GM12878 (cell line): ENCODE measurements at regions not wholly inside any gene's neighbourhood (a gene's known extent, or its start where the extent isn't known, plus 50 kb on each side); places are given as distances from the start of the nearest gene placed in this dataset.

Experiments used
- ATAC-seq: fragments of 200-7000 bp; cut with Tn5 transposase; 3 replicates; pipeline ENCODE4 v1.9.1; 2020; ENCODE audit warnings: mild to moderate bottlenecking, moderate library complexity
- BruUV-seq: library from RNA; stranded (reverse); fragments of 400-500 nt; replicated peaks from 2 replicates; lab custom pipeline; 2021; lab: Mats Ljungman, UMichigan
- CTCF ChIA-PET: fragments of 300-600 bp; sonication (Branson Sonifier 250); formaldehyde crosslinking; extraction: SDS; loops from one replicate; lab custom pipeline; 2021; ENCODE audit warnings: inconsistent platforms; lab: Yijun Ruan, JAX
- POLR2A ChIA-PET: fragments of 350-600 bp; formaldehyde crosslinking; extraction: SDS; loops from one replicate; lab custom pipeline; 2021; ENCODE audit warnings: inconsistent platforms; lab: Charles Lee
- RAD21 ChIA-PET: fragments of 300-600 bp; sonication (Branson Sonifier 250); formaldehyde crosslinking; loops from one replicate; lab custom pipeline; 2023; ENCODE audit warnings: antibody characterized with exemption; ENCODE audit not compliant: unreplicated experiment; lab: Charles Lee
- SMC1A ChIA-PET: fragments of 300-600 bp; sonication (Branson Sonifier 250); formaldehyde crosslinking; loops from one replicate; lab custom pipeline; 2023; ENCODE audit not compliant: unreplicated experiment, uncharacterized antibody; lab: Charles Lee
- DNase-seq: peaks from one replicate; pipeline ENCODE4 v3.0.0-alpha.2; 2011; ENCODE audit warnings: low read depth, low spot score
- FAIRE-seq: peaks from 3 replicates; lab custom pipeline; 2011; peaks lifted over from hg19 to GRCh38; lab: Jason Lieb, UNC
- H2AFZ ChIP-seq: 2 replicates; pipeline ENCODE4 v1.6.0; 2011; ENCODE audit warnings: low read depth, low read length, control low read depth; ENCODE audit not compliant: control insufficient read depth
- H3K27ac ChIP-seq: 2 replicates; pipeline ENCODE4 v1.5.1; 2011; ENCODE audit warnings: control low read depth; ENCODE audit not compliant: control insufficient read depth, insufficient read depth
- H3K27me3 ChIP-seq, 2 experiments: replicated peaks in 1 of 2; 2 replicates each; pipeline versions ENCODE4 v1.6.0 to v1.6.1; 2011; ENCODE audit warnings: low read length in 1 of 2; ENCODE audit not compliant: control insufficient read depth in 2 of 2, insufficient read depth in 2 of 2
- H3K36me3 ChIP-seq, 2 experiments: 2 replicates each; pipeline ENCODE4 v1.5.1; 2011; ENCODE audit warnings: low read length in 1 of 2; ENCODE audit not compliant: control insufficient read depth in 2 of 2, insufficient read depth in 2 of 2
- H3K4me1 ChIP-seq: 2 replicates; pipeline ENCODE4 v1.6.1; 2011; ENCODE audit warnings: mild to moderate bottlenecking, low read length, moderate library complexity, mixed read lengths; ENCODE audit not compliant: control insufficient read depth, insufficient read depth
- H3K4me2 ChIP-seq: 2 replicates; pipeline ENCODE4 v1.6.0; 2011; ENCODE audit warnings: control low read depth; ENCODE audit not compliant: control insufficient read depth, insufficient read depth
- H3K4me3 ChIP-seq: fragments of 200-600 bp; sonication (generic); 2 replicates; pipeline ENCODE4 v1.5.1; 2016
- H3K79me2 ChIP-seq: 2 replicates; pipeline ENCODE4 v1.6.0; 2011; ENCODE audit warnings: low read length; ENCODE audit not compliant: control insufficient read depth, insufficient read depth
- H3K9ac ChIP-seq: 2 replicates; pipeline ENCODE4 v1.8.0; 2011; ENCODE audit warnings: low read length, control low read depth, mixed read lengths; ENCODE audit not compliant: control insufficient read depth, insufficient read depth
- H3K9me3 ChIP-seq: replicated peaks from 3 replicates; pipeline ENCODE4 v1.5.1; 2011; ENCODE audit warnings: mild to moderate bottlenecking, low read length; ENCODE audit not compliant: control insufficient read depth, insufficient read depth
- H4K20me1 ChIP-seq: 2 replicates; pipeline ENCODE4 v1.6.0; 2011; ENCODE audit not compliant: control insufficient read depth, insufficient read depth
- BCL11A ChIP-seq: IDR thresholded peaks from 2 replicates; pipeline ENCODE4 v1.6.1; 2011; ENCODE audit warnings: low read depth, low read length
- EP300 ChIP-seq, 2 experiments: fragments of 150-350 bp in 1 of 2; IDR thresholded peaks; 2 replicates each; pipeline ENCODE4 v1.6.1; 2011 to 2012; ENCODE audit warnings: low read depth in 2 of 2, low read length in 2 of 2, borderline replicate concordance in 1 of 2, improper control_type of control experiment in 1 of 2, inconsistent platforms in 1 of 2; ENCODE audit not compliant: control insufficient read depth in 1 of 2
- FOS ChIP-seq: IDR thresholded peaks from 3 replicates; pipeline ENCODE4 v1.6.1; 2011; ENCODE audit warnings: borderline replicate concordance; ENCODE audit not compliant: insufficient read length; ENCODE audit errors: extremely low read depth
- MTA2 ChIP-seq: fragments of 450-650 bp; IDR thresholded peaks from 2 replicates; pipeline ENCODE4 v1.6.1; 2016; ENCODE audit warnings: low read depth, mild to moderate bottlenecking, moderate library complexity
- NFYB ChIP-seq: IDR thresholded peaks from 2 replicates; pipeline ENCODE4 v1.6.1; 2011; ENCODE audit warnings: low read depth, mild to moderate bottlenecking, low read length, improper control_type of control experiment, moderate library complexity; ENCODE audit not compliant: insufficient read depth
- NR2F1 ChIP-seq: fragments of 450-650 bp; conservative IDR thresholded peaks from 2 replicates; pipeline ENCODE4 v1.6.1; 2017; ENCODE audit warnings: mild to moderate bottlenecking
- PAX5 ChIP-seq: IDR thresholded peaks from 2 replicates; pipeline ENCODE4 v1.6.1; 2011; ENCODE audit warnings: low read depth, low read length, borderline replicate concordance
- POLR2A ChIP-seq: IDR thresholded peaks from 2 replicates; pipeline ENCODE4 v1.6.1; 2011; ENCODE audit warnings: low read depth, mild to moderate bottlenecking, low read length
- POU2F2 ChIP-seq: IDR thresholded peaks from 3 replicates; pipeline ENCODE4 v1.6.1; 2011; ENCODE audit warnings: low read depth, mild to moderate bottlenecking, low read length, borderline replicate concordance
- RAD51 ChIP-seq: fragments of 450-650 bp; IDR thresholded peaks from 2 replicates; pipeline ENCODE4 v1.6.1; 2016; ENCODE audit warnings: moderate library complexity, mild to moderate bottlenecking, inconsistent platforms
- RUNX3 ChIP-seq: IDR thresholded peaks from 2 replicates; pipeline ENCODE4 v1.6.1; 2012; ENCODE audit warnings: low read length, inconsistent platforms
- SIN3A ChIP-seq: IDR thresholded peaks from 2 replicates; pipeline ENCODE4 v1.6.1; 2012; ENCODE audit warnings: low read depth, low read length, improper control_type of control experiment
- SREBF1 ChIP-seq: IDR thresholded peaks from 2 replicates; pipeline ENCODE4 v1.6.1; 2012; ENCODE audit warnings: mild to moderate bottlenecking, low read length
- WGBS: methylation state at CpG from one replicate; pipeline ENCODE4 v1.1.6; 2016; ENCODE audit warnings: low lambda C conversion rate; ENCODE audit not compliant: insufficient replicate concordance, insufficient coverage; ENCODE audit errors: missing lambda C conversion rate; 5-methylcytosine and 5-hydroxymethylcytosine counted together
- in situ Hi-C: fragments of 300-500 bp; cut with MboI; formaldehyde crosslinking; loops from 9 replicates; pipeline ENCODE4 v1.14.3; 2018; ENCODE audit warnings: mixed read lengths
- intact Hi-C: fragments of 100-400 bp; cut with micrococcal nuclease; formaldehyde crosslinking; loops from one replicate; pipeline ENCODE4 v1.14.2; 2022; ENCODE audit not compliant: unreplicated experiment
- TF ChIP-seq, protein P1 (sequence below): IDR thresholded peaks from 2 replicates; pipeline ENCODE4 v1.6.1; 2011; ENCODE audit warnings: borderline replicate concordance, low read depth, mild to moderate bottlenecking, moderate library complexity, low read length; ENCODE audit not compliant: insufficient read depth, poor library complexity, severe bottlenecking
- TF ChIP-seq, protein P2 (sequence below): IDR thresholded peaks from 2 replicates; pipeline ENCODE4 v1.6.1; 2011; ENCODE audit warnings: low read depth, low read length, improper control_type of control experiment, borderline replicate concordance
- TF ChIP-seq, protein P3 (sequence below): fragments of 450-650 bp; IDR thresholded peaks from 2 replicates; pipeline ENCODE4 v1.6.1; 2016; ENCODE audit warnings: mild to moderate bottlenecking, moderate library complexity, borderline replicate concordance

DNA sequence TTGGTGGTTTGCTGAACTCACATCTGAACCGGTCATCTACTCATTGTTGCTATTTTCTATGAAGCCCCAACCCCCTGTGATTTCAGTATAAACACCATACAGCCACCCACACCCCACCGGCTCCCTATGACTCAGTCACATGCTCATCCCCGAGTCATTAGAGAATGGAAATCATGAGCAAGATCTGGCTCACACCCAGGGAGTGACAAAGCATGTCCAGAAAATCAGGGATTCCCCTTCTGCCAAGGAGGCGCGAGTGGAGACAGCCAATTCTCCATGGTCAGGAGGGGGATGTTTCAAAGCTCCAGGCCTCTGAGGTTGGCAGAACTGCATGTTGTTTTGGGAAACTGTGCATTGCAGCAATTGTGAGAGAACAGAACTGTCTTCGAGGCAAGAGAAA lies 657.5 kb upstream of the TBX3 start (continued):
- TF ChIP-seq, protein P1, sequence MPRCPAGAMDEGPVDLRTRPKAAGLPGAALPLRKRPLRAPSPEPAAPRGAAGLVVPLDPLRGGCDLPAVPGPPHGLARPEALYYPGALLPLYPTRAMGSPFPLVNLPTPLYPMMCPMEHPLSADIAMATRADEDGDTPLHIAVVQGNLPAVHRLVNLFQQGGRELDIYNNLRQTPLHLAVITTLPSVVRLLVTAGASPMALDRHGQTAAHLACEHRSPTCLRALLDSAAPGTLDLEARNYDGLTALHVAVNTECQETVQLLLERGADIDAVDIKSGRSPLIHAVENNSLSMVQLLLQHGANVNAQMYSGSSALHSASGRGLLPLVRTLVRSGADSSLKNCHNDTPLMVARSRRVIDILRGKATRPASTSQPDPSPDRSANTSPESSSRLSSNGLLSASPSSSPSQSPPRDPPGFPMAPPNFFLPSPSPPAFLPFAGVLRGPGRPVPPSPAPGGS: peak; percentile 83
- TF ChIP-seq FOS: no peak
- TF ChIP-seq SREBF1: no peak
- TF ChIP-seq, protein P2, sequence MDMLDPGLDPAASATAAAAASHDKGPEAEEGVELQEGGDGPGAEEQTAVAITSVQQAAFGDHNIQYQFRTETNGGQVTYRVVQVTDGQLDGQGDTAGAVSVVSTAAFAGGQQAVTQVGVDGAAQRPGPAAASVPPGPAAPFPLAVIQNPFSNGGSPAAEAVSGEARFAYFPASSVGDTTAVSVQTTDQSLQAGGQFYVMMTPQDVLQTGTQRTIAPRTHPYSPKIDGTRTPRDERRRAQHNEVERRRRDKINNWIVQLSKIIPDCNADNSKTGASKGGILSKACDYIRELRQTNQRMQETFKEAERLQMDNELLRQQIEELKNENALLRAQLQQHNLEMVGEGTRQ: no peak
- TF ChIP-seq NFYB: no peak
- no peak for TF ChIP-seq RAD51
- no peak for TF ChIP-seq POLR2A

DNA sequence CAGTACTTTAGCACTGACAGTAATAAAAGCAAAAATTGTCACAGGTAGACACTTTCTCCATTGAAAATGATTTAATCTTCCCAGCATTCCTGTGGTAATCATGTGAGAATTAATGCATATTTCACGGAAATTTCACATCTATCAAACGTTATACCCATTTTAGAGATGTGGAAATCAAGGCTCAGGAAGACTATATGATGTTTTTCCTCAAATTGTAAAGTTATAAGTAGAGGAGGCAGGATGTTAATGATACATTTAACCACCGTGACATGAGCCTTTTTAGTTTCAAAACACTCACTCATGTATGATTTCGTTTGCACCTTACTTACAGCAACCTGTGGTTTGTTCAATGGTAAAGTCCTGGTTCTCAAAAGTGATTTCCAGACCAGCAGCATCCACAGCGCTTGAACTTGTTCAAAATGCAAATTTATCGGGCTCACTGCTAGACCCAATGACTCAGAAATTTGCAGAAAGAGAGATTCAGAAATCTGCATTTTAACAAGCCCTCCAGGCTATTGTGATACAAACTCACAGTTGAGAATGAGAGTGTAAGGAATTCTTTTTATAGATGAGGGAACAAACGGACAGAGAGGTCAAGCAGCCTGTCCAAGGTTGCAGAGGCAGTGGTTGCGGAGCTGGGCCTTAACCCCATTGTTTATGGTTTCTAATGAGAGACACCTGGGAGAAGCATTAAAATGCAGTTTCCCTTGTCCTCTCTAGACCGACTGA lies 654.8 kb upstream of the TBX3 start:
- Histone ChIP-seq H3K36me3 (no peaks in the 10 kb centered on the region), H3K4me1 (peaks cover 8% of the 10 kb centered on the region), H3K4me2 (peak overlapping the region; percentile 62), H3K4me3 (no peak overlapping the region), H3K9ac (no peak overlapping the region), H3K27me3 (no peaks in the 10 kb centered on the region), H3K79me2 (no peaks in the 10 kb centered on the region), H2AFZ (peak overlapping the region; percentile 19; the same call in 1 of the 2 replicates), H3K27ac (peak overlapping the region; percentile 37; the same call in 1 of the 2 replicates), H3K9me3 (peaks cover 10% of the 10 kb centered on the region), H4K20me1 (no peaks in the 10 kb centered on the region)
- ATAC-seq: peak; percentile 63
- ChIA-PET POLR2A (no interaction called here), SMC1A (interaction anchor here (1.2 to 1.5 kb wide), 3 partner anchors 15 to 40 kb away, joined by 3 read pairs; no protein-coding TSS in a partner anchor), RAD21 (no interaction called here), CTCF (no interaction called here)
- BruUV-seq: no TSS peak
- 12% methylated on average over 9 of the region's 9 CpGs for WGBS
- peak; percentile 76 for FAIRE-seq
- intact Hi-C loops: no loop called here
- in situ Hi-C loops: no loop called here
- DNase-seq: peak; percentile 67
- TF ChIP-seq PAX5 (no peak), SIN3A (no peak), RUNX3 (peak; percentile 62), BCL11A (0 out of 2 replicates have a peak, but pooled peaks have one; percentile 23), MTA2 (no peak), FOS (no peak), EP300 (IDR thresholded peaks at IDR 0.05; ENCODE audit: borderline replicate concordance in 1 of 2, control insufficient read depth in 1 of 2, low read depth in 2 of 2, low read length in 2 of 2) (peak in 1 of 2 experiments; percentile 35; a peak in 1 of 4 replicates), POU2F2 (peak; percentile 82; the same call in 2 of the 3 replicates), NR2F1 (no peak)
- TF ChIP-seq, protein P3, sequence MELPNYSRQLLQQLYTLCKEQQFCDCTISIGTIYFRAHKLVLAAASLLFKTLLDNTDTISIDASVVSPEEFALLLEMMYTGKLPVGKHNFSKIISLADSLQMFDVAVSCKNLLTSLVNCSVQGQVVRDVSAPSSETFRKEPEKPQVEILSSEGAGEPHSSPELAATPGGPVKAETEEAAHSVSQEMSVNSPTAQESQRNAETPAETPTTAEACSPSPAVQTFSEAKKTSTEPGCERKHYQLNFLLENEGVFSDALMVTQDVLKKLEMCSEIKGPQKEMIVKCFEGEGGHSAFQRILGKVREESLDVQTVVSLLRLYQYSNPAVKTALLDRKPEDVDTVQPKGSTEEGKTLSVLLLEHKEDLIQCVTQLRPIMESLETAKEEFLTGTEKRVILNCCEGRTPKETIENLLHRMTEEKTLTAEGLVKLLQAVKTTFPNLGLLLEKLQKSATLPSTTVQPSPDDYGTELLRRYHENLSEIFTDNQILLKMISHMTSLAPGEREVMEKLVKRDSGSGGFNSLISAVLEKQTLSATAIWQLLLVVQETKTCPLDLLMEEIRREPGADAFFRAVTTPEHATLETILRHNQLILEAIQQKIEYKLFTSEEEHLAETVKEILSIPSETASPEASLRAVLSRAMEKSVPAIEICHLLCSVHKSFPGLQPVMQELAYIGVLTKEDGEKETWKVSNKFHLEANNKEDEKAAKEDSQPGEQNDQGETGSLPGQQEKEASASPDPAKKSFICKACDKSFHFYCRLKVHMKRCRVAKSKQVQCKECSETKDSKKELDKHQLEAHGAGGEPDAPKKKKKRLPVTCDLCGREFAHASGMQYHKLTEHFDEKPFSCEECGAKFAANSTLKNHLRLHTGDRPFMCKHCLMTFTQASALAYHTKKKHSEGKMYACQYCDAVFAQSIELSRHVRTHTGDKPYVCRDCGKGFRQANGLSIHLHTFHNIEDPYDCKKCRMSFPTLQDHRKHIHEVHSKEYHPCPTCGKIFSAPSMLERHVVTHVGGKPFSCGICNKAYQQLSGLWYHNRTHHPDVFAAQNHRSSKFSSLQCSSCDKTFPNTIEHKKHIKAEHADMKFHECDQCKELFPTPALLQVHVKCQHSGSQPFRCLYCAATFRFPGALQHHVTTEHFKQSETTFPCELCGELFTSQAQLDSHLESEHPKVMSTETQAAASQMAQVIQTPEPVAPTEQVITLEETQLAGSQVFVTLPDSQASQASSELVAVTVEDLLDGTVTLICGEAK: no peak
